GM12878 (cell line): ENCODE measurements at regions not wholly inside any gene's neighbourhood (a gene's known extent, or its start where the extent isn't known, plus 50 kb on each side); places are given as distances from the start of the nearest gene placed in this dataset.

Experiments
- ATAC-seq: fragments of 200-7000 bp; cut with Tn5 transposase; 3 replicates; pipeline ENCODE4 v1.9.1; 2020; ENCODE audit warnings: mild to moderate bottlenecking, moderate library complexity
- BruUV-seq: library from RNA; stranded (reverse); fragments of 400-500 nt; replicated peaks from 2 replicates; lab custom pipeline; 2021; lab: Mats Ljungman, UMichigan
- CTCF ChIA-PET: fragments of 300-600 bp; sonication (Branson Sonifier 250); formaldehyde crosslinking; extraction: SDS; loops from one replicate; lab custom pipeline; 2021; ENCODE audit warnings: inconsistent platforms; lab: Yijun Ruan, JAX
- POLR2A ChIA-PET: fragments of 350-600 bp; formaldehyde crosslinking; extraction: SDS; loops from one replicate; lab custom pipeline; 2021; ENCODE audit warnings: inconsistent platforms; lab: Charles Lee
- RAD21 ChIA-PET: fragments of 300-600 bp; sonication (Branson Sonifier 250); formaldehyde crosslinking; loops from one replicate; lab custom pipeline; 2023; ENCODE audit warnings: antibody characterized with exemption; ENCODE audit not compliant: unreplicated experiment; lab: Charles Lee
- SMC1A ChIA-PET: fragments of 300-600 bp; sonication (Branson Sonifier 250); formaldehyde crosslinking; loops from one replicate; lab custom pipeline; 2023; ENCODE audit not compliant: unreplicated experiment, uncharacterized antibody; lab: Charles Lee
- DNase-seq: peaks from one replicate; pipeline ENCODE4 v3.0.0-alpha.2; 2011; ENCODE audit warnings: low read depth, low spot score
- FAIRE-seq: peaks from 3 replicates; lab custom pipeline; 2011; peaks lifted over from hg19 to GRCh38; lab: Jason Lieb, UNC
- H2AFZ ChIP-seq: 2 replicates; pipeline ENCODE4 v1.6.0; 2011; ENCODE audit warnings: low read depth, low read length, control low read depth; ENCODE audit not compliant: control insufficient read depth
- H3K27ac ChIP-seq: 2 replicates; pipeline ENCODE4 v1.5.1; 2011; ENCODE audit warnings: control low read depth; ENCODE audit not compliant: control insufficient read depth, insufficient read depth
- H3K27me3 ChIP-seq, 2 experiments: replicated peaks in 1 of 2; 2 replicates each; pipeline versions ENCODE4 v1.6.0 to v1.6.1; 2011; ENCODE audit warnings: low read length in 1 of 2; ENCODE audit not compliant: control insufficient read depth in 2 of 2, insufficient read depth in 2 of 2
- H3K36me3 ChIP-seq, 2 experiments: 2 replicates each; pipeline ENCODE4 v1.5.1; 2011; ENCODE audit warnings: low read length in 1 of 2; ENCODE audit not compliant: control insufficient read depth in 2 of 2, insufficient read depth in 2 of 2
- H3K4me1 ChIP-seq: 2 replicates; pipeline ENCODE4 v1.6.1; 2011; ENCODE audit warnings: mild to moderate bottlenecking, low read length, moderate library complexity, mixed read lengths; ENCODE audit not compliant: control insufficient read depth, insufficient read depth
- H3K4me2 ChIP-seq: 2 replicates; pipeline ENCODE4 v1.6.0; 2011; ENCODE audit warnings: control low read depth; ENCODE audit not compliant: control insufficient read depth, insufficient read depth
- H3K4me3 ChIP-seq: fragments of 200-600 bp; sonication (generic); 2 replicates; pipeline ENCODE4 v1.5.1; 2016
- H3K79me2 ChIP-seq: 2 replicates; pipeline ENCODE4 v1.6.0; 2011; ENCODE audit warnings: low read length; ENCODE audit not compliant: control insufficient read depth, insufficient read depth
- H3K9ac ChIP-seq: 2 replicates; pipeline ENCODE4 v1.8.0; 2011; ENCODE audit warnings: low read length, control low read depth, mixed read lengths; ENCODE audit not compliant: control insufficient read depth, insufficient read depth
- H3K9me3 ChIP-seq: replicated peaks from 3 replicates; pipeline ENCODE4 v1.5.1; 2011; ENCODE audit warnings: mild to moderate bottlenecking, low read length; ENCODE audit not compliant: control insufficient read depth, insufficient read depth
- H4K20me1 ChIP-seq: 2 replicates; pipeline ENCODE4 v1.6.0; 2011; ENCODE audit not compliant: control insufficient read depth, insufficient read depth
- CHD4 ChIP-seq: fragments of 200-600 bp; sonication (generic); IDR thresholded peaks from 2 replicates; pipeline ENCODE4 v1.6.1; 2016; ENCODE audit warnings: mild to moderate bottlenecking
- FOS ChIP-seq: IDR thresholded peaks from 3 replicates; pipeline ENCODE4 v1.6.1; 2011; ENCODE audit warnings: borderline replicate concordance; ENCODE audit not compliant: insufficient read length; ENCODE audit errors: extremely low read depth
- MXI1 ChIP-seq: fragments of 150-350 bp; IDR thresholded peaks from 2 replicates; pipeline ENCODE4 v1.6.1; 2011; ENCODE audit warnings: low read depth, mild to moderate bottlenecking, inconsistent platforms, low read length, improper control_type of control experiment
- NFYB ChIP-seq: IDR thresholded peaks from 2 replicates; pipeline ENCODE4 v1.6.1; 2011; ENCODE audit warnings: low read depth, mild to moderate bottlenecking, low read length, improper control_type of control experiment, moderate library complexity; ENCODE audit not compliant: insufficient read depth
- NRF1 ChIP-seq: conservative IDR thresholded peaks from 2 replicates; pipeline ENCODE4 v1.6.1; 2011; ENCODE audit warnings: mild to moderate bottlenecking, low read depth, low read length, improper control_type of control experiment
- SMAD1 ChIP-seq: fragments of 450-650 bp; IDR thresholded peaks from 2 replicates; pipeline ENCODE4 v1.6.1; 2018; ENCODE audit warnings: mild to moderate bottlenecking, low read depth; ENCODE audit not compliant: partially characterized antibody
- ZBTB4 ChIP-seq: fragments of 450-650 bp; formaldehyde crosslinking; IDR thresholded peaks from 2 replicates; pipeline ENCODE4 v1.4.0; 2022; ENCODE audit warnings: mild to moderate bottlenecking, moderate library complexity
- WGBS: methylation state at CpG from one replicate; pipeline ENCODE4 v1.1.6; 2016; ENCODE audit warnings: low lambda C conversion rate; ENCODE audit not compliant: insufficient replicate concordance, insufficient coverage; ENCODE audit errors: missing lambda C conversion rate; 5-methylcytosine and 5-hydroxymethylcytosine counted together
- in situ Hi-C: fragments of 300-500 bp; cut with MboI; formaldehyde crosslinking; loops from 9 replicates; pipeline ENCODE4 v1.14.3; 2018; ENCODE audit warnings: mixed read lengths
- intact Hi-C: fragments of 100-400 bp; cut with micrococcal nuclease; formaldehyde crosslinking; loops from one replicate; pipeline ENCODE4 v1.14.2; 2022; ENCODE audit not compliant: unreplicated experiment

DNA sequence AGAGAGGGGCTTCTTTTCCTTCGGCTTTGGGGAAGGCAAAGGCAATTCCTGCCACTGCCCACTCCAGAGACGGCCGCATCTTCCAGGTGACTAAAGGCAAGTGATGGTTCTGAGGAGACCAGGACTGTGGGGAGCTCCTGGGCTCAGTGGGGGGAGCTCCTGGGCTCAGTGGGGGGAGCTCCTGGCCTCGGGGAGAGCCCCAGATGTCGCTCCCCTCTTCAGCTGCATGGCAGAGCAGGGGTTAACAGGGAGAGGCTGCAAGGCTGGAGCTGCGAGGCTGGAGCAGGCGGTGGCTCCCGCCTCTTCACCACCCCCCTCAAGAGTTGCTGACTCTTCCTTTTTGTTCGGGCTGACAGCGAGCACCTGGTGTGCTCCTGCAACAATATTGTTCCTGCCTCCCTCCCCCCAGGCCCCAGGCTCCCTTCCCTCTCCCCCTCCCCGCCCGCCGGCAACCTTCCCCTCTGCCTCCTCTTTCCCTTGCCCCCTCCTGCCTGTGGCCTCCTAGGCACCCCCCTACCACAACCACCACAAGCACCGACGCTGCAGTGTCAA lies 56.3 kb upstream of the LBX1 start:
- RAD21 ChIA-PET: no interaction called here
- CTCF ChIA-PET: interaction anchor here (1.1 kb wide), 1 partner anchor 72 kb away, joined by 3 read pairs; no protein-coding TSS in a partner anchor
- ATAC-seq (no peak), FAIRE-seq (no peak), DNase-seq (no peak)
- no TSS peak for BruUV-seq
- no peaks in the 10 kb centered on the region for H3K4me1 ChIP-seq
- no peaks in the 10 kb centered on the region; the same call in 1 of the 2 replicates for H4K20me1 ChIP-seq
- TF ChIP-seq NFYB: no peak
- TF ChIP-seq NRF1: no peak
- TF ChIP-seq, all 136 proteins: peak for 0
- Histone ChIP-seq H3K4me2 (no peak overlapping the region), H3K4me3 (no peak overlapping the region), H3K27ac (no peak overlapping the region), H3K9ac (no peak overlapping the region), H3K9me3 (no peaks in the 10 kb centered on the region), H2AFZ (no peak overlapping the region), H3K27me3 (peaks cover 18% of the 10 kb centered on the region in 2 experiments), H3K36me3 (no peaks in the 10 kb centered on the region), H3K79me2 (no peaks in the 10 kb centered on the region)
- intact Hi-C loops: no loop called here
- 5% methylated on average over 11 of the region's 15 CpGs for WGBS
- in situ Hi-C loops: no loop called here
- ChIA-PET SMC1A (no interaction called here), POLR2A (no interaction called here)

DNA sequence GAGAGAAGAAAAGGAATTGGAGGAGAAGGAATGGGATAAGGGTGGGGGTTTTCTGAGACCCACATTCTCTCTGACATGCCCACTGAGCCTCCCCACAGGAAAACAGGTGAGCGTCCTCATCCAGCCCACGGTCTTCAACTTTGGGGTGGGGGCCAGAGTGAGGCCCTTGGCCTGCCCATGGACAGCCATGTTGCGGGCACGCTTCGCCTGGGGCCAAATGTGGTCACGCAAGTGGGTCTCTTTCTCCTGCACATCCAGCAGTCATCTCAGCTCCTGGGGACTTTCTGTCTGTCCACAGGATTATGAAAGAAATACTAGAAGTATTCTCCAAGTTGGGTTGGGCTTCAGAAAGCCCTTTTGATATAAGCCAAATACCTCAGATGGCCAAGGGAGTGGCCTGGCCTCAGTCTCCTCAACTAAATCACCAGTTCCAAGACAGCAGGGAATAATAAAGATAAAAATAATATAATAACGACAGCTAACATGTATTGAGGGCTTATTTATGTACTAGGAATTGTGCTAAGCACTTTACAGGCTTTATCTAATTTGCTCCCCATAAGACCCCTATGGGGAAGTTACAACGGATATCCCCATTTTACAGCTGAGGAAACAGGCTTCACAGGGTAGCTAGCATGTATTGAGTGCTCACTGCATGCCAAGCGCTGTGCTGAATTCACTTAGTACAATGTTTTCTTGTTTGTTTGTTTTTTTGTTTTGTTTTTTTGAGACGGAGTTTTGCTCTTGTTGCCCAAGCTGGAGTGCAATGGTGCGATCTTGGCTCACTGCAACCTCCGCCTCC lies 57.2 kb upstream of the LBX1 start:
- BruUV-seq: no TSS peak
- ChIA-PET CTCF (interaction anchor here (2.2 kb wide), 1 partner anchor 181 kb away, joined by 16 read pairs; no protein-coding TSS in a partner anchor), SMC1A (no interaction called here), POLR2A (interaction anchor here (0.5 kb wide), 1 partner anchor 566 kb away, joined by 3 read pairs; no protein-coding TSS in a partner anchor), RAD21 (no interaction called here)
- WGBS: 27% methylated on average over 12 of the region's 12 CpGs
- H4K20me1 ChIP-seq: no peaks in the 10 kb centered on the region; the same call in 1 of the 2 replicates
- H3K36me3 ChIP-seq: no peaks in the 10 kb centered on the region
- H3K27me3 ChIP-seq: peaks cover 22 to 23% of the 10 kb centered on the region in 2 experiments
- no peak overlapping the region for H3K4me3 ChIP-seq
- intact Hi-C loops: no loop called here
- TF ChIP-seq FOS (no peak), CHD4 (no peak), SMAD1 (no peak), ZBTB4 (CRISPR knock-in tag) (no peak), MXI1 (no peak)
- H3K79me2 ChIP-seq: no peaks in the 10 kb centered on the region
- no peak overlapping the region for H3K27ac ChIP-seq
- FAIRE-seq (no peak), ATAC-seq (no peak), DNase-seq (no peak)
- no peak overlapping the region for H2AFZ ChIP-seq
- H3K9me3 ChIP-seq: no peaks in the 10 kb centered on the region
- in situ Hi-C loops: no loop called here
- H3K9ac ChIP-seq: no peak overlapping the region
- no peaks in the 10 kb centered on the region for H3K4me1 ChIP-seq
- H3K4me2 ChIP-seq: no peak overlapping the region
